HS-5 (cell line): ENCODE measurements at regions not wholly inside any gene's neighbourhood (a gene's known extent, or its start where the extent isn't known, plus 50 kb on each side); places are given as distances from the start of the nearest gene placed in this dataset.

ENCODE experiments used
- DNase-seq: peaks from one replicate; pipeline ENCODE4 v3.0.0-alpha.2; 2012; ENCODE audit warnings: low read depth

DNA sequence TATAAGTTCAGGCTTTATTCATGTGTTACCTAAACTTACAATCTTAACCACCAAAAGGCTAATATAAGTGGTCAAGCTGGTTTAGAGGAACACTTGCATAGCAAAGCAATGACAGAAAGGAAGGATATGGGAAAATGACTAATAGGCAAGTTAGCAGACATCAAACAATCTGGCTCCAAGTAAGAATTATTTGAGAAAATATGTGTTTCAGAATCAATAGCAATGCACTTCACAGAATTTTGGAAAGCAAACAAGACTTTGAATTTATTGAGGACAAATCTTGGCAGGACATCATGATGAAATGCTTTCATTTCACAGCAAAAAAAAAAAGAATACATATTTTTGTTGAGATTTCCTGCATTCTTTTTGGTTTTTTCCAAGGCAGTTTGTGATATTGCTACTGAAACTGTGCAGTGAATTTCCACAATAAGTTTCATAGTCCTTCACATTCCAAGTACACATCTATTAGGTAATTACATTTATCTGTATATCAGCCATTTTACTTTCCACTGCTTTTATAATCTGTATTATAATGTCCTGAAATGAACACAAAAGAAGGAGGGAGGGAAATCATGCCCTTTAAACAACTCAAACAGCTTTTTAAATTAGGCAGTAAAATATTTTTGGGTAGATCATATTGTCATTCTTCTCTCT, 417.9 kb downstream of the NR2F1-AS1 start:
- DNase-seq, result peak; percentile 84

DNA sequence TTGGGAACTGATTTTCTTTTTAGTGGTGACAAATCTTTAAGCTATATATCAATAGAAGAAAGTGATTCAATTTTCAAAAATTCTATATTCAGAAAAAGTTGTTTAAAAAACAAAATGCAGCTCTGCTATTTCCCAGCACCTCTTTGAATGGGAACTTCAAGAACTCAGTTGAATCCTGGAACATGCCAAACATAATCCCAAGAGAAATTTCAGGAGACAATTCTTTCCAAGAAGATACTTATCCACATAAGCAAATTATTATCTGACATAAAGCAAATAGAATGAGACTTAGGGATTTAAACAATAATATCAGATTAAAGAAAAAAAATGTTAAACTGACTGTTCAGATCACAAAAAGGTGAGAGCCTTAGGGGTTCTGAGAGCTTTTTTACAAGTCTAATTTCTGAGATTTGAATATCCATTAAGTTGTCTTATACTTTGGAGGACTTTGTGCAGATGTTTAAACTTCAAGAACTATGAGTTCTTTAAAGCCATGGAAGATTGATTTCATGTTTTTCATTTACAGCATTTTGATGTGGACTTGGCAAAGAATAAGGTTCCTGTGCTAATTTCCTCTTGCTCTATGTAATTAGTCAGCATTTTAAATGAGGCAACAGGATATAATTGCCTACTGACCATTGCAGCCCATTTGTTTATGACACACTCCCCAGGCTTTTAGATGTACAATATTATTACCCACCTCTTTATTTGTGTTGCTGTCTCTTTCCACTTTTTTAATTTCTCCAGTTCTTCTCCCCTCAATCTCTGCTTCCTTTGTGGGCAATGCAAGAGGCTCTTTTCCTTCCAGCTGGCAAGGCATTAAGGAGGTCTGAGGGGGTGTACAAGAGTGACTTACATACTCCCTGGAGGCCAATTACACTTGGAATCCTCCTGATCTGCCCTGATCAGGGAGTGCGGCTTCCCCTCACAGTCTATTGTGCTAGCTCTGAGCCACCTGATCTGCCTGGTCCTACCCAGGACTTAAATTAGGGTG, 419.1 kb downstream of the NR2F1-AS1 start:
- DNase-seq, result peak; percentile 35

DNA sequence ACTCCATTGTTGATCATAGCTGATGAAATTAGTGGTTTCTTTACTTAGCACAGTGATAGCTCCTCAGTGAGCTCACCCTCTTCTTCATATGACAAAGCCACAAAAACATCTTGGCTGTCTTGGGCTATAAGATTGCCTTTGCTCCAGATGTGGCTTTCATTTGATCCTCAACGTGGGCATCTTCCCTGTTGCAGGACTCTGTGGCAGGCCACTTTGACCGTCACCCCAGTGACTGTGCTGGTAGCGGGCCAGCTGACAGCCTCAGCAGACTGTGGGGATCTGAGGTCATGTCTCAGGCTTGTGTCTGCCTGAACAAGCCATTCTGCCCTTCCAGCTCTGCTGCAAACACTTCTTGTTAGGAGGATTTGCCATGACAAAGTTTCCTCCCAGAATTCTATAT, 422.2 kb downstream of the NR2F1-AS1 start:
- DNase-seq, result no peak

DNA sequence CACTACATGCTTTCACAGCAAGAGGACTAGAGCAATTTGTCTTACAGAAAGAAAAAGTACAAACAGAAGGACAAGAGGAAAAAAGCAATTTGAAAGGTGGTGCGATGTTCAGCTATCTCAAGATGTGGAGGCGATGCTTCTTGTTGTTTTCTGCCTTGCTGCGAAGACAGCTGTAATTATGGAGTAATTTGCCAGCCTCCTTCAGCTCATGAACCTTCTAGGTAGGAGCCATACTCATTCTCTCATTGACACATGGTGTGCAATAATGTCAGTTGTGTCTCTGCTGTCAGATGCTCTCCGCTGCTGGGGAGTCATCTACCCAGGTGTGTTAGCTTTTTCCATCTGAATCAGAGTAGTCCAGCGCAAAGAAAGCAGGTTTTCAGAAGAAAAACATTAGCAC, 424.5 kb downstream of the NR2F1-AS1 start:
- no peak for DNase-seq

DNA sequence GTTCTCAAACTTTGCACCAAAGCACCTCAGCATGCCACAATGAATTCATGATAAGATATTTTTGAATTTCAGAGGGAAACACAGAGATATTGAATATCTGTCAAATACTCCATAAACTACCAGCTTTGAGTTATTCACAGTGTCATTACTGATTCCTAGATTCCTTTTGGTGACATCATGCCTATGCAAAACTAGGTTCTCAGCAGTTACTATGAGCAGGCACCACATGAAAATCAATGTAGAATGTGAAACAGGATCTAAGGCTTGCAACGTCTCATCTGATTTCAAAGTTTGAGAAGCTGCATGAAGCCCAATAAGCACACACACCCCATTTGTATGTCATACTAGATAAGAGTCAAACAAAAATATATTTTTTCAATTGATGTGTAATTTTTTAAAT, 426.5 kb downstream of the NR2F1-AS1 start:
- DNase-seq, result no peak

DNA sequence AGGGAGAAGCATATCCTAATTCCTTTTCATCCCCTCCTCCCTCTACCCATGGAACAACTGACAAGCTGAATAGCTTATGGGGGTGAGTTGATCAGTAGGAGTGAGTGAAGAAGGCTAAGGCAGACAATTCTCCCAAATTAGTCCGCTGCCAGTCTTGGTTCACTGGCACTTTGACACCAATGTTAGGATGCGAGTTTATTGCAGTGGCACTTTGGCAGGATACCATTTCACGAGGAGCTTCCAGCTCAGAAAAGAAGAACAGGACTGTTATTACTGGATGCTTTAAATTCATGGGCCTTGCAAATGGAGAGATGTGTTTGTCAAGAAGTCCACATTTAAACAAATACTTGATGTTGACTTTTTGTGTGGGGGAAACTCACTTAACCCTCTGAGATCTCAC, 427.6 kb downstream of the NR2F1-AS1 start:
- DNase-seq, result no peak

DNA sequence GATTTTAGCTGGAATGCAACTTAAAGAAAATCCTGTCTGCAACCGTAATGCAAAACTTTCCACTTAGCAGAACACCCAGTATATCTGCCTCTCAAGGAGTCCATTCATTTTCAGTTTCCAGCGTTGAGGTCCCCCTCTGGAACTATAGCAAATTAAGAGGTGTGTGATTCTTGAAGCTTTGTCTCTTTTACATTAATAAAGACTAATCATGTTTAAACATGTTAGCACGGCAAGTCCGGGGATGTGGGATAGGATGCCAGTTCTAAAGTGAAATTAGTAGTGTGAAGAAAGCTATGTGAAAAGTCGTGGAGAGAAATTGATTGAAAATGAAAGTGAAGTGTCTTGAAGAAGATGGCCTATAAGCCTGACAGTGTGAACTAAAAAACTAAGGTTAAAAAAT, 429.1 kb downstream of the NR2F1-AS1 start:
- no peak for DNase-seq

DNA sequence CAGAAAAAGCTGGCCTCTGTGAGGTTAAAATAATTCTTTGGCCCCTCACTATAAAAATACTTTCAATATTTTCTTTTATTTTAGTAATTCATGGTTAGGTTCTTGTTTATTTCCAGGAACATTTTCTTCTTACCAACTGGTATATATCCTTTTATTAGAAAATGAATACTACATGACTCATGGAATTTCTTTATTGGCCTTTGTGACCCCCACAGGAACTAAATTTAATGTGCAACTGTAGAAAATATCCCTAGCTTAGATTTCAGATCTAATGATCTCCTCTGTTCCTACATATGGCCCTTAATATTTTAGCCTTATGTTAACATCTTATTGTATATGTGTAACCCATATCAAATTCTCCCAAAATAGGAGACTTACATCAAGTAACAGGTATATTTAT, 429.9 kb downstream of the NR2F1-AS1 start:
- no peak for DNase-seq

DNA sequence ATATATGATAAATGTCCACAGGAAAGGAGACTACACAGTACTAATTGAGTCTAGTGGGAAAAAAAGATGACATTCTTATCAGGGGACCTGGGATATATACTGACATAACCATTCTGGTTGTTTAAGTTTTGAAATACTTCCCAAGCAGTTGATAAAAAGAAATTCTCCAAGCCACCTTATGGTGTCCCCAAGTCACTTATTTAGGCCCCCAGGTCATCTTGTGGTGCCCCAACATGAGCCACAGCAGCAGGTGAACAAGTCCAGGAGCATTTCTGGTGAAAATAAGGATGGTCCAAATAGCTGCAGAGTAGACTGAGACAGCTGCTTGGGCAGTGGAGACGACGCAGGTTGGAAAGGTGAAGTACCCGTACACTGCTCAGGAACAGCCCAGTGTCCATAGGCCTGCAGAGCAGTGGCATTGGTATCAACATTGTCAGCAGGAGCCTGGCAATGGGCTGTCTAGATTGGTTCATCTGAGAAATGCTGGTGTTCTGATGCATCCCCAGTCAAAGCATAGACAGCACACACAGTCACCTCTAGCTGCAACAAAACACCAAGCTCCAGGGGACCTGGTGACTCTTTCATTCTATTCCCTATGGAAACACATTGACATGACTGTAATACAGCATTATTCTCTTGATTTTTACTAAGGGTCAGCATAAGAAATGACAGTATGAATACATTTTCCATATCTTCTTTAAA, 430.6 kb downstream of the NR2F1-AS1 start:
- no peak for DNase-seq

DNA sequence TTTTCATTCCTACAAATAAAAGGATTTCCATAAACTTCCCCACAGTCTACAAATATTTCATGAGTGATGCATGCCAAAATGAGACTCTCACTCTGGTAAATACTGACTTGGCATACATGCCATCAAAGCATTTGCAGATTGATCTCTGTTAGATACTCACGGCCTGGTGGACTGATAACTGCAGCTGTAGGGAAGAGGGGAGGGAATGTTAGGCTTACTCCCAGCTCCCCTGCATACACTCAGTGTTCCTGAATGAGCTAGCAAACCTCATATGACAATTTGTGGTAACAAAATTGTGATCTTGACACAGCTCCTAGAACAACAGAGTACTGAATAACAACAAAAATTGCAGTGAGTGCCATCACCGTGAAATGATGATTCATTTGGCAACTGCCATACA, 435.3 kb downstream of the NR2F1-AS1 start:
- no peak for DNase-seq

DNA sequence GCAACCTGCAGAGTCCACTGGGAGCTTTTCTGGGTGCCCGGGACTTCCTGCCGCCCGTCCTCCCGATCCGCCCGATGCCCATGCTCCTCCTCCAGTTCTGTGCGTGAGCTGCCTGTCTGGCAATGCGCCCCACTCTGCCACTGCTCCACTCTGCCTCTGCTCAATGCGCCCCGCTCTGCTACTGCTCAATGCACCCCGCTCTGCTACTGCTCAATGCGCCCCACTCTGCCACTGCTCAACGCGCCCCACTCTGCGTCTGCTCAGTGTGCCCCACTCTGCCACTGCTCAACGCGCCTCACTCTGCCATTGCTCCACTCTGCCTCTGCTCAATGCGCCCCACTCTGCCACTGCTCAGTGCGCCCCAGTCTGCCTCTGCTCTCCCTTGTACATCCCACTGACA, 436.0 kb downstream of the NR2F1-AS1 start:
- no peak for DNase-seq

DNA sequence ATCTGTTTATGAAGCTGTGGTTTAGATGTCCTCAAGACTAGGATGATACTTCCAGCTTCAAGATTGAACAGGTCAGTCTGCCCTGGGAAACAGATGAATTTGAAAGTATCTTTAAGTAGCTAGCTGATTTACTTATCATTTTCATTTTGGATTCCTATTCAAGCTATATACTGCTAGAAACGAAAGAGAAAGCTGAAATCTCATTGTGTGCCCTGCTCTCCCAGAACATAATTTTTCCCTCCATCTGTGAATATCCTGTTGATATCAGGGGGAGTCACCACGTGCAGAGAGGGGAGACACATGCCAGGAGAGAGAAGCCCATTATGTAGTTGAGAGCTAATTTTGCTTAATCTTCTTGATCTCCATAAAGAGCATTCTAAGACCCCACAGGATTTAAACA, 439.1 kb downstream of the NR2F1-AS1 start:
- DNase-seq, result no peak

DNA sequence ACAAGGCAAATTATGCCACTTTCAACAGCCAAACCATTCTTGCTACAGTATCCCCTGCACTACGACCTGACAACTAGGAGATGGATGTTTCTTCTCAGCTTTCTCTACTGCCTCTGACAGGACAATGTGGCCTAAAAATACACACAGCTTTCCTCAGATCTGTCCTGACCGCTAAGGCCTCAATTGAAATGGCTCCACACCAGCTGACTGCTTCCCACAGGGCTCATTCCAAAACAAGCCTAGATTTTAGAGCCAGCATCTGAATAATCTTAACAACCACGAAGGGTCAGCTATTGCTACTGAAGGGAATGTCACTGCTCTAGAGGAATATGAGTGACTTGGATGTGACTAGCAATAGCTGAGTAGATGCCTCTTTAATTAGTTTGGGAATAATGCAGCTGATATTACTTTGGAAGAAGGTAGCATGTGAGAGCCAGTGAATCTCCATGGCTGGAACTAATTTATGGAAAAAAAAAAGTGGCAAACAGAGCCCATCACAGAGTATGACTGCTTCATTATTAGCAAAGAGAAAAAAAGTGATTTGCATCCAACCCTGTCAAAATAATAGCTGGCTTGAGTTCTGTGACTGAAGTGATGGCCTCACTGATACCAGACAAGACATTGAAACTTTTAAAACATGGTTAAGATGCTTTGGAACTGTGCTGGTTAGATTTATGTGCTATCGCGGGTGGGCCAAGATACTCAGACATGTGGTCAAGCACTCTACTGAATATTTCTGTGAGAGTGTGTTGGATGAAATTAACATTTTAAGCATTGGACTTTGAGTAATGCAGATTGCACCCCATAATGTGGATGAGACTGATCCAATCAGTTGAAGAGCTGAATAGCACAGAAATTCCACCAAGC, 450.2 kb downstream of the NR2F1-AS1 start:
- no peak for DNase-seq

DNA sequence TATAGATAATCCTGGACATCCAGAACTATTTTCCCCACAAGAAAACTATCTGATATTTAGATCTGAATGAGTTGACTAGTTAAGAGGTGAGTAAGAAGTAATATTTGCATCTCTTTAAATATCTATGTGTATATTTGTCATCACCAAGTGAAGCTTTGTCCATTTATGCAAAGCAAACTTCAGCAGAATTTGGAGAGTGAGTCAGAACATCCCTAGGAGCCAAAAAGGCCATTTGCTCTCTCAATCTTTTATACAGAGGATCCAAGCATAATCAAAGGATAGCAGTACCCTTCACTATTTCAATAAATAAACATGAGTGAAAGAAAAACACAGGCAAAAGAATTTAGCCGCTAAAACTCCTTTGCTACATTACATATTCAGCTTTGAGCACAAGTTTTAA, 454.4 kb downstream of the NR2F1-AS1 start:
- no peak for DNase-seq

DNA sequence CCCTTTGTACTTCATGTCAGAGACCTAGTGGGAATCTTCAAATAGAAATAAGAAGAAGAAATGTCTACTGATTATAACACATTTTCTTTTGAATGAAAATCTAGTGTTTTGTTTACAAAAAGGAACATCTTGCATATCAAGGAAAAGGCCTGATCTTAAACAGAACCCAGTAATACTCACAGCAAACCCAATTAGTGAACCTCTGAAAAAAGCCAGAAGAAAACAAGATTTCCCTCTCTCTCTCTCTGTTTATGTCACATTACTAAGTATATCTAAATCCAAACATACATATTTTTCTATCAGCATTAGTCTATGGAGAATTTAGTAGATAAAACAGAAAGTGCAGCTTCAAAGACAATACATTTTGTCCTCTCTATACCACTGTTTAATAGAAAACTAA, 457.9 kb downstream of the NR2F1-AS1 start:
- DNase-seq, result no peak

DNA sequence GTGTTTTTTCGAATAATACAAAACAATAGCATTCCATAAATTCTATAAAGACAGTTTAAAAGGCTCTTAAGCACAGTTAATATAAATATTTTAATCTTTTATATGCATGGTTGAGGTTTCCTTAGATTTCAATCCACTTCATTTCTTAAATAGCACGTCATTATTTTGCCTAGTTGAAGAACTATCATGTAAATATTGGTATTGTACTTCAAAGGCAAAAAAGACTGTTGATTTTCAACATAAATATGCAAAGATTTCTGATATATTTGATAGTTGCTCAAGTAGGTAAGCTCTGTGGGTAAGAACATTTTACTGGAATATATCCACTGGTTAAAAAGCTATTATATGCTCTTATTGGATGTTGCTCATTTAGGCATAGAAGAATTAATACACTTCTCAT, 458.6 kb downstream of the NR2F1-AS1 start:
- DNase-seq, result no peak

DNA sequence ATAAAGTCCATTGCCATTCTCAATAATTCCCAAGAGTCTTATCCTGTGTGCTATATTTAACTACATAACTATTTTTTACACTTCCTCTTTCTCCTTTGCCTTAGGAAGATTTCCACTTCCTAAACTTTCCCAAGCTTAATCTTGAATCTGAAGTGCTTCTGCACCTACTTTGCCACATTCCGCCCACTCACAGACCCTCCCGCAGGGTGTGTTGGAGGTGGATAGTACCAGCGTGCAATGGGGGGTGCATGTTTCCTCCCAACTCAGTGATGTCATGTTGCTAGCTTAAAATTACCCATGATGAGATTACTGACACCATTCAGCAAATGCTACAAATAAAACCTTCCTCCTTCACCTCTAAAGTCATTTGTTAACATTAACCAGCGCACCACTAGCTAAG, 460.2 kb downstream of the NR2F1-AS1 start:
- DNase-seq, result no peak

DNA sequence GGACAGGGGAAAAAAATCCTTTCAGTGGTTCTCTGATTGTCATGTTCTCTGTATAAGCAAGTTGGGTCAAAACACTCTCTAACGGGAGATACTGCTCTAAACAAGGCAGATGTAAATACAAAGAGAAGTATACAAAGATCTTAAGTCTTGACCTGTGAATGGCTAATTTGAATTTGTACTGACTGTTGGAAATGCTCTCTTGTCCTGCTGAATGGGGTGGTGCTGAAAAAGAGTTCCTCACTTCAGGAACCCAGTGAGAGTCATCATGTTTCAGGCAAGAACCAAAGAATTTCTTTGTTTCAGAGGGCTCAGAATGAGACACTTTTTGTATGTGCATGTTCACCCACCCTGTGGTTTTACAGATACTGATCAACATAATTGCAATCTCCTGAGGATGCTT, 461.0 kb downstream of the NR2F1-AS1 start:
- no peak for DNase-seq

DNA sequence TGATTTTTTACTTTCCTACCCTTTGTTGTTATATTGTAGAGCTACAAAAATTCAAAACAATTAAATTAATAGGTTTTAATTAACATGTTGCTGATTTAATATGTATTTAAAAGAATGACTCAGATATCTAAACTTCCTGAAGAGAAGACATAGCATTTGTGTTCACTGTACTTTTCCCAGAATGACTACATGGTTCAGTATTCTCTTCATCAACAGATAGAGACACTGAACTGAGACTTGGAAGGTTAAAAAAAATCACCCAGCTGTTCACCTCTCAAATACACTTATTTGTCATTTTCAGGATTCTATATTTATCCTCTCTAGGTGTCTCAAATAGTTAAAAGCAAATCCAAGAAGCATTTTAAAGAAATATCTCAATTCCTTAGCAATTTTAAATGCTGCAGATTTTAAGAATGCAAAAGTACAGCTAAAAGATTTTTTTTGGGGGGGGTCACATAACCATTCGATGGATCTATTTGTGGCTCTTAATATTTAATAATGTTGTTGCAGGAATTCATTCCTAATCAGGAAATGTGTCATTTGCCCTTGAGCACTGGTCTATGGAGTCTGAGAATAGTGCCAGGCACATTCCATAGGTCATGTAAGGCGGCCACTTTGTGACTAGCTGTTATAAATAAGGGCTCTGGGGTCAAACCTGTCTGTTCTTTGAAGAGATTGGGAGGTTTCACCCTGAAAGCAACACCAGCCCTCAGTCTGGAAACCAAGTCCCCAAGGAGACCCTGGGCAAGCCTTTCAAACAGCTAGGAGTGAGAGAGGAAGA, 463.1 kb downstream of the NR2F1-AS1 start:
- DNase-seq, result no peak

DNA sequence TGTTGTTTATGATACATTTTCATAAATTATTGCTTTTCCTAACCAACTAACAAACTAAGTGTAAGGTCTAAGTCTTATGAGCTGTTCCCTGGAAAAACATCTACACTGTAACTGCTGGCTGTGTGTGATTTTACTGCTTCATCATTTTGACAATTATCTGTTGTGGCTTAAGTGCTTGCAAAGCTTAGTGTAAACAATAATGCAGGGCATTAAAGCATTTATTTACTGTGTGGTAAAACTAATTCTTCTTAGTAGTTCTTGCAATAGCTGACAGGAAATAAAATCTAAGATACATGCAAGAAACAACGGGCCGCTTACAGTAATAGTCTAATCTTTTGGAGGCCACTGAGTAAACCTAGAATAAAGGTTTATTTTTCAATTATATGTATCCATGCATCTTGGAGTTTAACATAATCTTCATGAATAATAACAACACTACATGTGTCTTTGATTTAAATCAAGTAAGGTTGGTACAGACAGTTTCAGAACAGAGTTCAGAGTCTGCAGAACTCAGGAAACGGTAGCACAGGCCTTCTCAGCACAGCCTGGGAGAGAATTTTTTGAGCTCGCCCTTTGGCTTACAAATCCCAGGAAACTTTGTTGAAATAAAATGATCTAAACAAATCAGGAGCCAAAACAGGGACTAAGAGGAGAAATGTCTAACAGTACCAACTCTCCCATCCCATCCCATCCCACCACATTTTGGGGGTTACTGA, 473.1 kb downstream of the NR2F1-AS1 start:
- DNase-seq, result no peak
